Trophoblast cell (in vitro differentiated cells and primary cell): ENCODE measurements at regions not wholly inside any gene's neighbourhood (a gene's known extent, or its start where the extent isn't known, plus 50 kb on each side); places are given as distances from the start of the nearest gene placed in this dataset.

Experiments
- DNase-seq, 2 donors: peaks; one replicate each; pipeline ENCODE4 v3.0.0-alpha.2; 2016
- H2AFZ ChIP-seq: 2 replicates; pipeline ENCODE4 v1.6.1; 2013; ENCODE audit warnings: low read length, moderate library complexity, mild to moderate bottlenecking; ENCODE audit not compliant: insufficient read depth, poor library complexity
- H2AK5ac ChIP-seq: 2 replicates; pipeline ENCODE4 v1.6.1; 2013; ENCODE audit warnings: mild to moderate bottlenecking, low read length
- H2BK120ac ChIP-seq: 2 replicates; pipeline ENCODE4 v1.6.1; 2013; ENCODE audit warnings: low read length, mild to moderate bottlenecking, moderate library complexity; ENCODE audit not compliant: insufficient read depth, poor library complexity
- H2BK12ac ChIP-seq: 2 replicates; pipeline ENCODE4 v1.6.1; 2013; ENCODE audit warnings: mild to moderate bottlenecking, low read length, moderate library complexity
- H2BK5ac ChIP-seq: 2 replicates; pipeline ENCODE4 v1.6.1; 2013; ENCODE audit warnings: low read length, low read depth, moderate library complexity, mild to moderate bottlenecking; ENCODE audit not compliant: poor library complexity
- H3K14ac ChIP-seq: 2 replicates; pipeline ENCODE4 v1.6.1; 2013; ENCODE audit warnings: mild to moderate bottlenecking, low read length
- H3K18ac ChIP-seq: 2 replicates; pipeline ENCODE4 v1.6.1; 2013; ENCODE audit warnings: mild to moderate bottlenecking, low read length
- H3K23ac ChIP-seq: 2 replicates; pipeline ENCODE4 v1.6.1; 2013; ENCODE audit warnings: low read length
- H3K27ac ChIP-seq: 2 replicates; pipeline ENCODE4 v1.5.1; 2013; ENCODE audit warnings: low read depth, mild to moderate bottlenecking, inconsistent platforms, low read length, moderate library complexity
- H3K27me3 ChIP-seq: 2 replicates; pipeline ENCODE4 v1.6.1; 2013; ENCODE audit warnings: inconsistent platforms, mild to moderate bottlenecking, low read length, moderate library complexity; ENCODE audit not compliant: insufficient read depth
- H3K36me3 ChIP-seq, 2 experiments: 1 replicate in 1 of 2; 2 replicates in 1 of 2; pipeline ENCODE4 v1.6.1; 2013; ENCODE audit warnings: low read length in 2 of 2, mild to moderate bottlenecking in 2 of 2, moderate library complexity in 1 of 2; ENCODE audit not compliant: insufficient read depth in 2 of 2, control insufficient read depth in 1 of 2
- H3K4ac ChIP-seq: 2 replicates; pipeline ENCODE4 v1.6.1; 2013; ENCODE audit warnings: low read depth, mild to moderate bottlenecking, low read length, moderate library complexity
- H3K4me1 ChIP-seq, 2 experiments: 1 replicate in 1 of 2; 2 replicates in 1 of 2; pipeline ENCODE4 v1.6.1; 2013; ENCODE audit warnings: low read length in 2 of 2, mild to moderate bottlenecking in 2 of 2, moderate library complexity in 1 of 2; ENCODE audit not compliant: insufficient read depth in 2 of 2, control insufficient read depth in 1 of 2
- H3K4me2 ChIP-seq: 2 replicates; pipeline ENCODE4 v1.6.1; 2013; ENCODE audit warnings: inconsistent platforms, mild to moderate bottlenecking, low read length, moderate library complexity
- H3K4me3 ChIP-seq: 2 replicates; pipeline ENCODE4 v1.5.1; 2013; ENCODE audit warnings: mild to moderate bottlenecking, low read depth, low read length, inconsistent platforms
- H3K79me1 ChIP-seq: one replicate; pipeline ENCODE4 v1.6.1; 2013; ENCODE audit warnings: low read length
- H3K79me2 ChIP-seq: 2 replicates; pipeline ENCODE4 v1.6.1; 2013; ENCODE audit warnings: low read length, mild to moderate bottlenecking; ENCODE audit not compliant: control insufficient read depth, insufficient read depth, poor library complexity
- H3K9ac ChIP-seq: 2 replicates; pipeline ENCODE4 v1.6.1; 2013; ENCODE audit warnings: mild to moderate bottlenecking, low read length
- H3K9me3 ChIP-seq: 2 replicates; pipeline ENCODE4 v1.6.1; 2013; ENCODE audit warnings: low read depth, mild to moderate bottlenecking, control low read depth, inconsistent platforms, low read length; ENCODE audit not compliant: insufficient read depth
- H4K12ac ChIP-seq: 2 replicates; pipeline ENCODE4 v1.6.1; 2013; ENCODE audit warnings: low read depth, mild to moderate bottlenecking, low read length, moderate library complexity
- H4K8ac ChIP-seq: 2 replicates; pipeline ENCODE4 v1.6.1; 2013; ENCODE audit warnings: low read depth, mild to moderate bottlenecking, low read length, moderate library complexity
- H4K91ac ChIP-seq: one replicate; pipeline ENCODE4 v1.6.1; 2013; ENCODE audit warnings: low read depth, mild to moderate bottlenecking, low read length, moderate library complexity
- WGBS: extraction: QIAGEN DNeasy Blood & Tissue Kit; methylation state at CpG from one replicate; pipeline ENCODE4 v1.1.7; 2013; ENCODE audit warnings: missing lambda C conversion rate; ENCODE audit not compliant: insufficient read length, insufficient coverage; ENCODE audit errors: extremely low coverage; 5-methylcytosine and 5-hydroxymethylcytosine counted together

DNA sequence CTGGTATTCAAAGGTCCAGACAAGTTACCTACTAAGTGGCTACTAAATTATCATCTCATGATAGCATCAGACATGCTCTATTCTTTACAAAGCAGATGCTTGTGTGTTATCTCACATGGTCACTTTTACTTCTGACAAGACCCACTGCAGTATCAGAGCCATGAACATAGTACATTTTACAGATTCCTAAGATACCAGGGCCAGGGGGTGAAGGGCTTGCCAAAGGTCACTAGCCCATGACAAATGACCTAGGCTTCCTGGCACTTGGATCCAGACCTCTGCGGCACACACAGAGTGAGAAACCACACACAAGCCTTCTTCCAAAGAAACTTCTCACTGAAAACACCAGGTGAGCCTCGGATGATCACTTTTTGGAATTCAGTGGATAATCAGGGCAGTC is 446.8 kb downstream of the EIPR1 start:
- Histone ChIP-seq H3K4ac (no peak overlapping the region), H3K27ac (no peak overlapping the region), H3K36me3 (no peaks in the 10 kb centered on the region), H2AFZ (no peak overlapping the region), H3K4me2 (no peak overlapping the region), H2BK5ac (no peak overlapping the region), H2BK12ac (no peak overlapping the region), H3K14ac (no peak overlapping the region), H3K79me1 (no peaks in the 10 kb centered on the region), H2AK5ac (no peak overlapping the region), H3K23ac (no peak overlapping the region), H2BK120ac (no peak overlapping the region), H3K4me3 (no peak overlapping the region), H3K79me2 (no peaks in the 10 kb centered on the region), H4K91ac (no peak overlapping the region), H3K9me3 (peaks cover 9% of the 10 kb centered on the region), H4K12ac (no peak overlapping the region), H3K9ac (no peak overlapping the region), H3K27me3 (no peaks in the 10 kb centered on the region), H4K8ac (no peak overlapping the region), H3K4me1 (no peaks in the 10 kb centered on the region), H3K18ac (no peak overlapping the region)
- no CpG with 5 or more reads among the region's 2 CpGs for WGBS
- DNase-seq: no peak

DNA sequence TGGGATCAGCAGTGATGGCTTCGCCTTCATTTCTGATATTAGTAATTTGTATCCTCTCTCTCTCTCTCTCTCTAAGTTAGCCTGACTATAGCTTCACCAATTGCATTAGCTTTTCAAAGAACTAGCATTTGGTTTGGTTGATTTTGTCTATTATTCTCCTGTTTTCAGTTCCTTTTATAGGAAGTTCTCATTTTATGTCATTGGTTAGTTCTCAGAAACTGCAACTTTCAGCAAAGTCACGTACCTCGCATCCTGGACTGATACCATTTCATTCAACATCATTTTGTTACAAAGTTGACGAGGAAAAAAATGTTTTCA is 450.8 kb downstream of the EIPR1 start:
- H4K91ac ChIP-seq: no peak overlapping the region
- H3K27ac ChIP-seq: no peak overlapping the region
- H2BK12ac ChIP-seq: no peak overlapping the region
- no peak overlapping the region for H2BK120ac ChIP-seq
- no CpG with 5 or more reads among the region's 4 CpGs for whole genome bisulfite sequencing
- H2BK5ac ChIP-seq: no peak overlapping the region
- H3K36me3 ChIP-seq: no peaks in the 10 kb centered on the region
- H3K27me3 ChIP-seq: no peaks in the 10 kb centered on the region
- no peak overlapping the region for H3K18ac ChIP-seq
- no peaks in the 10 kb centered on the region for H3K4me1 ChIP-seq
- H2AK5ac ChIP-seq: no peak overlapping the region
- H3K14ac ChIP-seq: no peak overlapping the region
- H4K8ac ChIP-seq: no peak overlapping the region
- no peak overlapping the region for H3K9ac ChIP-seq
- no peak overlapping the region for H4K12ac ChIP-seq
- no peak overlapping the region for H2AFZ ChIP-seq
- H3K4ac ChIP-seq: no peak overlapping the region
- no peaks in the 10 kb centered on the region for H3K79me2 ChIP-seq
- no peaks in the 10 kb centered on the region for H3K79me1 ChIP-seq
- DNase-seq: no peak
- H3K4me3 ChIP-seq: no peak overlapping the region
- peaks cover 4% of the 10 kb centered on the region for H3K9me3 ChIP-seq
- H3K23ac ChIP-seq: no peak overlapping the region
- H3K4me2 ChIP-seq: no peak overlapping the region

DNA sequence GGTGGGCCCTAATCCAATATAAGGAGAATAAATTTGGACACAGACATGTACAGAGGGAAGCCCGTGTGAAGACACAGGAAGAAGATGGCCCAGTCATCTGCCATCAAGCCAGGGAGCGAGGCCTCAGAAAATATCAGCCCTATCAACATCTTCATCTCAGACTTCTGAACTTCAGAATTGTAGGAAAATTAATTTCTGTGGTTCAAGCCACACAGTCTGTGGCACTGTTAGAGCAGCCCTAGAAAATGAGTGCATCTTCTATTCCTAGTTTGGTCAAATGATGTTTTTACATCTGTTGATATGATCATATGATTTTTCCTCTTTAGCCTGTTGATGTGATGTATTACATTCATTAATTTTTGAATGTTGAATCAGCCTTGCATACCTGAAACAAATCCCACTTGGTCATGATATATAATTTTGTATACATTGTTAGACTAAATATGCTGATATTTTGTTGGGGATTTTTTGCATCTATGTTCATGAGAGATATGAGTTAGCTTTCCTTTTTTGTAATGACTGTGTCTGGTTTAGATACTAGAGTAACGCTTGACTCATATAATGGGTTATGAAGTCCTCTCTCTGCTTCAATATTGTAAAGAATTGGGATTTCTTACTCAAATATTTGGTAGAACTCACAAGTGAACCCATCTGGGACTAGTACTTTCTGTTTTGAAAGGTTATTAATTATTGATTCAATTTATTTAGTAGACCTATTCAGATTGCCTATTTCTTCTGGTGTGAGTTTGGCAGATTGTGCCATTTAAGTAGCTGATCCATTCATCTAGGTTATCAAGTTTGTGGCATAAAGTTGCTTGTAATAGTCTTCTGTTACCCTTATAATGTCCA is 451.4 kb downstream of the EIPR1 start:
- Histone ChIP-seq H3K36me3 (no peaks in the 10 kb centered on the region), H3K79me1 (no peaks in the 10 kb centered on the region), H2AK5ac (no peak overlapping the region), H3K4me3 (no peak overlapping the region), H2BK12ac (no peak overlapping the region), H3K4me2 (no peak overlapping the region), H4K8ac (no peak overlapping the region), H4K91ac (no peak overlapping the region), H3K4ac (no peak overlapping the region), H3K23ac (no peak overlapping the region), H3K4me1 (no peaks in the 10 kb centered on the region), H3K27ac (no peak overlapping the region), H3K79me2 (no peaks in the 10 kb centered on the region), H2AFZ (no peak overlapping the region), H3K9ac (no peak overlapping the region), H3K14ac (no peak overlapping the region), H3K27me3 (no peaks in the 10 kb centered on the region), H4K12ac (no peak overlapping the region), H3K9me3 (peaks cover 2% of the 10 kb centered on the region), H2BK120ac (no peak overlapping the region), H2BK5ac (no peak overlapping the region), H3K18ac (no peak overlapping the region)
- no CpG with 5 or more reads among the region's 3 CpGs for WGBS
- no peak for DNase-seq

DNA sequence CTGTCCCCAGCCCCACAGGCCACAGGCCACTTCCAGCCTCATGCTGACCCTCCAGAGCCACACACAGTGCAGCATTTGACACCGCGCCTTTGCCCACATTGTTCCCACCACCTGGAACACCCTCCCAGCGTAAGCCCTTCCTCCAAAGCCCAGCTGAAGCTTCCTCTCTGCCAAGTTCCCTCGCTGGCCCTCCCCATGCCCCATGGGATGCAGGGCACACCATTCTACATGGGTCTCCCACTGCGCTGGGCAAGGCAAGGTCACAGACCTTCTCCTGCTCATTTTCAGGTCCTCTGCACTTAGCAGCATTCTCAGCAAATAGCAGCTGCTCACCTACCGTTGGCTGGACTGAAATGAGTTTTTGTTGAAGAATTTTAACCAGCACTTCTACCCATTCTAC is 455.5 kb downstream of the EIPR1 start:
- Histone ChIP-seq H3K9me3 (no peaks in the 10 kb centered on the region), H3K27me3 (no peaks in the 10 kb centered on the region), H3K4me2 (no peak overlapping the region), H3K36me3 (no peaks in the 10 kb centered on the region), H3K4me3 (no peak overlapping the region), H2AFZ (no peak overlapping the region), H4K8ac (no peak overlapping the region), H4K91ac (no peak overlapping the region), H2AK5ac (no peak overlapping the region), H3K14ac (no peak overlapping the region), H2BK12ac (no peak overlapping the region), H2BK120ac (no peak overlapping the region), H2BK5ac (no peak overlapping the region), H3K23ac (no peak overlapping the region), H3K27ac (no peak overlapping the region), H3K79me2 (no peaks in the 10 kb centered on the region), H3K9ac (no peak overlapping the region), H4K12ac (no peak overlapping the region), H3K4me1 (no peaks in the 10 kb centered on the region), H3K4ac (no peak overlapping the region), H3K18ac (no peak overlapping the region), H3K79me1 (no peaks in the 10 kb centered on the region)
- DNase-seq: no peak
- WGBS: no CpG with 5 or more reads among the region's 6 CpGs
